RWPE1 (cell line): ENCODE measurements at regions not wholly inside any gene's neighbourhood (a gene's known extent, or its start where the extent isn't known, plus 50 kb on each side); places are given as distances from the start of the nearest gene placed in this dataset.

Experiments used
- CTCF ChIA-PET: fragments of 350-600 bp; sonication (Branson Sonifier 250); formaldehyde crosslinking; extraction: SDS; loops from one replicate; lab custom pipeline; 2021; lab: Yijun Ruan, JAX
- POLR2A ChIA-PET: fragments of 400-600 bp; formaldehyde crosslinking; extraction: SDS; loops from one replicate; lab custom pipeline; 2020; ENCODE audit warnings: antibody characterized with exemption; ENCODE audit not compliant: low non-redundant PET; lab: Yijun Ruan, JAX
- DNase-seq: peaks from one replicate; pipeline ENCODE4 v3.0.0; 2012; ENCODE audit warnings: low spot score
- H3K27ac ChIP-seq: fragments of 450-650 bp; 2 replicates; pipeline ENCODE4 v1.5.1; 2017
- TF ChIP-seq, protein P1 (sequence below): fragments of 450-650 bp; conservative IDR thresholded peaks from 2 replicates; pipeline ENCODE4 v1.5.1; 2017; ENCODE audit warnings: low read depth, mild to moderate bottlenecking

- TF ChIP-seq, protein P1, sequence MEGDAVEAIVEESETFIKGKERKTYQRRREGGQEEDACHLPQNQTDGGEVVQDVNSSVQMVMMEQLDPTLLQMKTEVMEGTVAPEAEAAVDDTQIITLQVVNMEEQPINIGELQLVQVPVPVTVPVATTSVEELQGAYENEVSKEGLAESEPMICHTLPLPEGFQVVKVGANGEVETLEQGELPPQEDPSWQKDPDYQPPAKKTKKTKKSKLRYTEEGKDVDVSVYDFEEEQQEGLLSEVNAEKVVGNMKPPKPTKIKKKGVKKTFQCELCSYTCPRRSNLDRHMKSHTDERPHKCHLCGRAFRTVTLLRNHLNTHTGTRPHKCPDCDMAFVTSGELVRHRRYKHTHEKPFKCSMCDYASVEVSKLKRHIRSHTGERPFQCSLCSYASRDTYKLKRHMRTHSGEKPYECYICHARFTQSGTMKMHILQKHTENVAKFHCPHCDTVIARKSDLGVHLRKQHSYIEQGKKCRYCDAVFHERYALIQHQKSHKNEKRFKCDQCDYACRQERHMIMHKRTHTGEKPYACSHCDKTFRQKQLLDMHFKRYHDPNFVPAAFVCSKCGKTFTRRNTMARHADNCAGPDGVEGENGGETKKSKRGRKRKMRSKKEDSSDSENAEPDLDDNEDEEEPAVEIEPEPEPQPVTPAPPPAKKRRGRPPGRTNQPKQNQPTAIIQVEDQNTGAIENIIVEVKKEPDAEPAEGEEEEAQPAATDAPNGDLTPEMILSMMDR: no peak
These were observed 72.1 kb downstream of the AKR1C4 start for GRCh38 chr10:5268743-5269142.

GRCh38 chr10:5269791-5270190 lies 73.2 kb downstream of the AKR1C4 start:
- ChIA-PET POLR2A (no interaction called here), CTCF (no interaction called here)
- DNase-seq: no peak
- TF ChIP-seq, protein P1: no peak
- no peak overlapping the region for H3K27ac ChIP-seq

More at GRCh38 chr10:5268743-5269142, 72.1 kb downstream of the AKR1C4 start:
- CTCF ChIA-PET: no interaction called here
- POLR2A ChIA-PET: no interaction called here
- no peak overlapping the region for H3K27ac ChIP-seq
- DNase-seq: no peak

DNA sequence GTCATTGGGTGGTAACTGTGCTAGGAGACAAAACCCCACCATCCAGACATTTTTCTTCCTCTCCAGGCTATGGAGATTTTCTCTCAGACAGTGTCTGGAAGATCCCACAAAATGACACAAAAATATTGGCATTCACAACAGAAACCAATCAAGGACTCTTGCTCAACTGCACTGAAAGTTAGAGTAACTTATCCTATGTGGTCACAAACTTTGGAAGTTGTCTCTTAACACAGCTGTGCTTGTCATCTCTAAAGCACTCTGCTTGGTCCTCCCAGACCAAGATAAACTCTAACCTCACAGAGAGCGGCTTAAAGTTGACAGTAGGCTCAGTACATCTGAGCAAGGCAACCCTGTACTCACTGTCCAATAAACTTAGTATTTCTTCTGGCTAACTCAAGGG lies 74.9 kb downstream of the AKR1C4 start:
- no peak for DNase-seq
- TF ChIP-seq, protein P1: no peak
- ChIA-PET POLR2A (no interaction called here), CTCF (interaction anchor here (0.6 kb wide), 2 partner anchors 1806 to 1886 kb away, joined by 3 read pairs; no protein-coding TSS in a partner anchor)
- no peak overlapping the region for H3K27ac ChIP-seq

DNA sequence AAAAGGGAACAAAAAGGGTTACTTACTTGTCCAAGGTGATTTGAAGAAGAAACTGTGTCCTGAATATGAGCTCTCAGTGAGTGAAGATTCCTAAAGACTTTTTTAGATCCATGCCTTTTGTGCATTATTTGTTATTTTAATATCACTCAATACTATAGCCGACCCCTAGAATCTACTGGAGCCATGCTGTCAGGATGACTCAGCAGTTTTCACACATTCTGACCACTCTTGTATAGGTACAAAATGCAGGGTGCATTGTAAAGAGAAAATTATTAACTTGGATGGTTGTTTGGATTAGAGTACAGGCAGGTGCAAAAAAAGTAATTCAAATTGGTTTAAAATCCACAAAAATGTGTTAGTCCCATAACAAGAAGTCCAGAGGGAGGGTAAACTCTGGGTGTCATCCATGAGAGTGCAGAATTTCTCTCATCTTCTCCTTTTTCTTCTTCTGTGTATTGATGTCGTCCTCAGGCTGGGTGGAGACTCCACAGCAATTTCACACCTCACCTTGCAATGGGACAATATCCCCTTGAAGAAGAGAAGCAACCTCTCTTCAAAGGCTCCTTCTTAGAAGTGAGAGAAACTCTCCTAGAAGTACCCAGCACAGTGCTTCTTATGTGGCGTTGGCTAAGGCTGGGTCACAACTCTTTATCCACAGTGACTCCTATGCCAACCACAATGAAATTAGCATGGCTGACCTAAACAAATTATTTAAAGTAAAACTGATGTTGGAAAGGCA lies 75.6 kb downstream of the AKR1C4 start:
- no peak for DNase-seq
- TF ChIP-seq, protein P1: no peak
- POLR2A ChIA-PET: no interaction called here
- no peak overlapping the region for H3K27ac ChIP-seq
- CTCF ChIA-PET: no interaction called here

DNA sequence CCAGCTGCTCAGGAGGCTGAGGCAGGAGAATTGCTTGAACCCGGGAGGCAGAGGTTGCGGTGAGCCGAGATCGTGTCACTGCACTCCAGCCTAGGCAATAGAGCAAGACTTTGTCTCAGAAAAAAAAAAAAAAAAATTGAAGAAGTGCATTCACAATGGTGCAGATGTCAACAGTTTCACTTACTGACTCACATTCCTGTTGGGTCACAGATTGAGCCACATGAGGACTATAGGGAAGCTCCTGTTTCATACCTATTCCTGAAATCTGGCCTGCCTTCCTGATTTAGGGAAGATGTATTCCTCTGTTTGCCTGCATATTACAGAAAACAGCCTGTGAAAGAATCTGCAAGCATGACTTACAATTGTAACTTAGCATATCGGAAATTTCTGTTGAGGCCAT lies 78.2 kb downstream of the AKR1C4 start:
- no peak for DNase-seq
- TF ChIP-seq, protein P1: no peak
- ChIA-PET CTCF (interaction anchor here (1.6 kb wide), 1 partner anchor 425 kb away, joined by 7 read pairs; no protein-coding TSS in a partner anchor), POLR2A (no interaction called here)
- no peak overlapping the region for H3K27ac ChIP-seq

GRCh38 chr10:5281356-5281755 lies 83.4 kb upstream of the UCN3 start:
- CTCF ChIA-PET: interaction anchor here (0.6 to 0.7 kb wide), 2 partner anchors 51 to 471 kb away, joined by 3 read pairs; no protein-coding TSS in a partner anchor

More at GRCh38 chr10:5281356-5281755, 83.4 kb upstream of the UCN3 start:
- TF ChIP-seq, protein P1: no peak
- DNase-seq: no peak
- POLR2A ChIA-PET: no interaction called here
- no peak overlapping the region for H3K27ac ChIP-seq
